GM19467 (cell line): ENCODE measurements at regions not wholly inside any gene's neighbourhood (a gene's known extent, or its start where the extent isn't known, plus 50 kb on each side); places are given as distances from the start of the nearest gene placed in this dataset.
"Not testable (repeated sequence)": the region's sequence is repeated elsewhere in the genome, so short reads cannot be mapped to it uniquely, and the experiment has no call there.

Experiments
- ATAC-seq: cut with Tn5 transposase; IDR thresholded peaks from one replicate; pipeline ENCODE4 v1.9.1; 2021; ENCODE audit warnings: mild to moderate bottlenecking, moderate library complexity; ENCODE audit not compliant: unreplicated experiment

GRCh38 chr2:17373041-17373440, 145.2 kb downstream of the RAD51AP2 start:
- no peak for ATAC-seq

DNA sequence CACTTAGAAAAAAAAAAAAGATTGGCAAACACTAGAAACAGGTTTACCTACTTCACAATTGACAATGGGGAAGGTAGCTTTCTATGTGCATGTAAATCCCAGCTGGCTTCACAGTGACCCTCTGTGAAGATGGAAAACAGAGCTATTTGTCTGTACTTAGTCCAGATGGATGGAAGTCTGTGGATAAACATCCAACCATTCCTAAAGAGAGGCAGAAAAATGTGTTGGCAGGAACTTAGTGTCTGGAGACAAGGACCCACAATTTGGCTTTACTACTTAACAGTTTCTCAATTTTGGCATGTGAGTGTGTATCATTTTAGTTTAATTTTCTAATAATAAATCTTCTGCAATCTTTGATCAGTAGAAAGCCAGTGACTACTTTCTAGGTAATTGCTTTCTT, 154.4 kb downstream of the RAD51AP2 start:
- no peak for ATAC-seq

DNA sequence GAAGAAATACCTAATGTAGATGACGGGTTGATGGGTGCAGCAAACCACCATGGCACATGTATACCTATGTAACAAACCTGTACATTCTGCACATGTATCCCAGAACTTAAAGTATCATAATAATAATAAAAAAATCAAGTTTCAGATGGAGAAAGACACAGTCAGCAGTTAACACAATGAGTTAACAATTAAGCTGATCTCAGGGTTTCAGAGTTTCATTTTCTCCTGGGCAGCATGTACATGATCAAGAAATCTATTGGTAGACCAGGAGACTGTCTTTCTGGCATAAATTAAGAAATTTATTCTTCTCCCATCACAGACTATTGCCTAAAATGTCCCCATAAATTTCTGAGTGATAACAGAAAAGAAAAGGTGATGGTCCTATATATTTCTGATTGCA, 155.3 kb downstream of the RAD51AP2 start:
- no peak for ATAC-seq

DNA sequence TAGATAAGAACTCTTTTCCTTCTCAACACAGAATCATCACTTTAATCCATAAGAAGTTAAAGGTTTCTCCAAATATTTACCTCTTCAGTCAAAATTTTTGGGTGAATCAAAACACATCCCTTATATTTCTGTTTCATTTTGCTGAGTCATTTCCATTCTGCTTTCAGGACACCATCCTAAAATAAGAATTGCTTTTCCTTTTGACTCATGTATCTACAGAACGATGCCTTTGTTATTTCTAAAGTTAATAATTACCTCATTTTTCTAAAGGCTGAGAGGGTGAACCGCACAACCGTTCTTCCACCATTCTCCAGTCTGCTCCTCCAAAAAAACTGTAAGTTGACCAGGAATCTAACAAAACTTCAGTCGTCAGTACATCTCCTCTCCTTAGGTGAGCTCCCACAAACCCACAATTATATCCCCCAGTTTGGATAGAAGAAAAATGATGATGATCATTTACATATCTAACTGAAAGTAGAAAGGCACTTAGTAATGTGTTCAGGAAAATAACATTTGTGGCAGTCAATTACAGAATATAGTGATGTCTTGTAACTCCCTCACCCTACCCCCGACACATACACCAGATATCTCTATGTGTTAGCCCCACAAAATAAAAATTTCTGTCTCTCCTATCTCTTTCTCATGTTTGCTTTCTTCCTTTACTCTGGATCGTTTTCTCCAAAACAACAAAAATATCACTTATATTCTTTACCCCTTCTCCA, 162.5 kb downstream of the RAD51AP2 start:
- ATAC-seq = peak; percentile 91

GRCh38 chr2:17353263-17353662, 165.0 kb downstream of the RAD51AP2 start:
- ATAC-seq = no peak

GRCh38 chr2:17342692-17343091, 175.5 kb downstream of the RAD51AP2 start:
- ATAC-seq = not testable (repeated sequence)

DNA sequence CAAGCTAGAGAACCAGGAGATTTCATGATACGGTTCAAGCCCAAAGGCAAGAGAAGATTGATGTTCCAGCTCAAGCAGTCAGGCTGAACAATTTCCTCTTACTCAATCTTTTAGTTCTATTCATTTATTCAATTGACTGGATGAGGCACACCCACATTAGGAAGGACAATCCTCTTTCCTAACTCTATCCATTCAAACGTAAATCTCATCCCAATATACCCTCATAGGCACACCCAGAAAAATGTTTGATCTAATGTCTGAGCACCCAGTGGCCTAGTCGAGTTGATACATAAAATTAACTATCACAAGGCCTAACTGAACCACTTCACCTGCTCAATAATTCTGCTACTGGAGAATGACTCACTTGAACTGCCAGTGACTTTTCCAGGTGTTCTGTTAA, 180.7 kb downstream of the RAD51AP2 start:
- ATAC-seq = no peak

- ATAC-seq = no peak
Observed at GRCh38 chr2:17336458-17336857, 181.8 kb downstream of the RAD51AP2 start.

DNA sequence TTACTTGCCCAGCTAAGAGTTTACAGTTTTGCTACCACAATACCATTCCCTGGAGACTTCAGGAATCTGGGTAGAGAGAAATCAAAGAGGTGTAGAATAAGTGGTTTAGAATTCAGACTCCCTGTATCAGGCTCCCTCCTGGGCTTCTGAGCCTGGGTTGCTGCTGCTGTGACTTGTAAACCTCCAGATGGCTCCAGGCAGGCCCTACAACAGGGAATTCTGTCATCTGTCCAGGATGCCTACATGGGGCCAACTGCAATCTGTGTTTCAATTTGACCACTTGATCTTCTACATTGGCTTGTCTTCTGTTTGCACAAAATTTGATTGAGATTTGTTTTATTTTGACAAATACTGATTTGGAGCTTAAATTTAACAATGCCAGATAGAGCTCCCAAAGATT, 183.9 kb downstream of the RAD51AP2 start:
- ATAC-seq = no peak

DNA sequence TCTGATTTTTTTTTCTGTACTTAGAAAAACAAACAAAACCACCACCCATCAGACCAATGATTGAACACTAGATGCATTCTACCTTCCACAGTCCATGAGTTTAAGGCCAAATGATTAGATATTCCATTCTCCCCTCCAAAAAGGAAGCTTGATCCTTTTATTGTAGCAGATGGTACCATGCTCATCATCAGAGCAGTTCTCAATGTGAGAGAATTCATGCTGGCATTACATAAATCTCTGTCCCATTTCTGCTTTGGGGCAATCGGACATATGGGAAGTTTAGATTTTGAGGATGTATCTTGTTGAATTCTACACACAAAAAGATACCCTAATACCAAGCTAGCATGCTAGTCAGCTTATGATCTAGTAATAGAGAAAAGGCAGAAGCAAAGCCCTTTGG, 186.6 kb downstream of the RAD51AP2 start:
- no peak for ATAC-seq

DNA sequence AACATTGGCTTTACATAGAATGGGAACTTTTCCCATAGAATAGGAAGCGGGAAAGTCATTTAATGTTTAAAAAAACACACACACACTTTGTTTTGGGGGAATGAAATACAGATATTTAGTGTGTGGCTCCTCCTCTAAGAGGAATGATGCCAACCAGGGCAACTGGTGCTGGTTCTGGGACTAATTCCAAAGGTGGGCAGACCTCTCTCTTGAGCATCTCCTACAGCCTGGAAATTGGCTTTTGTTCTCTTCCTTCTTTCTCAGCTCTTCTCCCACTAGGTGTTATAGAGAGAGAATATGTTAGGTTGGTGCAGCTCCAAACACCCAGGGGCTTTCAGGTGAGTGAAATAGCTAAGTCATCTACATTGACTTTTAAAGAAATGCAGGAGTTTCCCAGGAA, 190.1 kb downstream of the RAD51AP2 start:
- no peak for ATAC-seq

DNA sequence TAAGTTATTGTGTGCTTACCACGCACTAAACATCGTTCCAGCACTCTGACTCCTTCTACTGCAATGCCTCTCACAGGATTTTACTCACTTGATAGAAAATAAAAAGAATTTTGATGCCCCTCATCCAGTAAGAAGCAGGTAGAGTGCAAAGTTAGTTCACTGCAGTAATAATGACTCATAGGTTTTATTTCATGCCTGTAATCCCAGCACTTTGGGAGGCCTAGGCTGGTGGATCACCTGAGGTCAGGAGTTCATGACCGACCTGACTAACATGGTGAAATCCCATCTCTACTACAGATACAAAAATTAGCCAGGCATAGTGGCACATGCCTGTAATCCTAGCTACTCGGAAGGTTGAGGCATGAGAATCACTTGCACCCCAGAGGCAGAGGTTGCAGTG, 190.6 kb downstream of the RAD51AP2 start:
- ATAC-seq = no peak

DNA sequence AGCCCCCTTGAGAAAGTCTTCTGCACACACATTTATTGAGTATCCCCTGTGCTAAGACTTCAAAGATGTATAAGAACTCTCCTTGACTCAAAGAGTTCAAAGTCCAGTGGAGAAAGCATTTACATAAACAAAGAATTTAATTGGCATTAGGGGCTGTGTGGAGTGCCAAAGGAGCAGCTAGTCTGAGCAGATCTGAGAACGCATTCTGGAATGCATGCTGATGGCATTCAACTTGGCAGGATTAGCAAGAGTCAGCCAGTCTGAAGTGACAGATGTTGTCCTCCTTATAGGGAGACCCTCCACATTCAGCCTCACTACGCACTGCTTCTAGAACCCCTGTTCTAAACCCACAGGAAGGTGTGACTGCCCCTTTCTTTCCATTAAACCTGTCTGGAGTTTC, 191.5 kb downstream of the RAD51AP2 start:
- ATAC-seq = no peak

DNA sequence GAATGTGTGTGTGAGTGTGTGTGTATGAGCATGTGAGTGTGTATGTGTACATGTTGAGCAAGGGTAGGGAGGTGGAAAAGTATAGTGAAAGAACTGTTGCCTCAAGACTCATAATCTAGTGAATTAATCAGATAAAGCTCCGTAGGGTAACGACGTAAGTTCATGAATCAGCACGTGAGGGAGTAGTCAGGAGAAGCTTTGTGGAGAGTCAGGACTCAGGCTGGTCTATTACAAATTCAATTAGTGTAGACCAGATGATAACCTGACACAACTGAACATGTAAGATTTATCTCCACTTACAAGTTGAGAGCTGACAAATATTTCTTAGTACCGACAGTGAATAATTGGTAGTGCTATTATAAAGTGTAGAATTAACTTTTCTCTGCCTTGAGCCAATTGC, 194.5 kb downstream of the RAD51AP2 start:
- ATAC-seq = no peak

DNA sequence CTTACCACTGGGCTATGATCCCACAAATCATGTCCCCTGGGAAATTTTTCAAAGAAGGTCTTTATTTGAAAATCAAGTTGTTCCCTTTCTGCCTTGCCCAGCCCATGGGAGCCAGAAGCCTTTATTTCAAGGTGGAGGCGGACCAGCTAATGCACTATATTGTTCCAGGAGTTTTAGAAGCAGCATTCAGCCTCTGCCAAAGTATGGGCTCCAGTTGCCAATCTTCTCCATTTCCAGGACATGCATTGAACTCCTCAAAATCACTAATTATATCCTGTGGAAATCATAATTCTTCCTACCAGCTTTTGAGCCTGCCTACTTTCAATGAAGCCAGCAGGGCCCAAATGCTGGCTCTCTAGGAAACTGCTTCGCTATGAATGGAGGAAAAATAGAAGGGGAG, 195.8 kb downstream of the RAD51AP2 start:
- ATAC-seq = no peak

- no peak for ATAC-seq
Observed at GRCh38 chr2:17319090-17319489, 199.2 kb downstream of the RAD51AP2 start.

DNA sequence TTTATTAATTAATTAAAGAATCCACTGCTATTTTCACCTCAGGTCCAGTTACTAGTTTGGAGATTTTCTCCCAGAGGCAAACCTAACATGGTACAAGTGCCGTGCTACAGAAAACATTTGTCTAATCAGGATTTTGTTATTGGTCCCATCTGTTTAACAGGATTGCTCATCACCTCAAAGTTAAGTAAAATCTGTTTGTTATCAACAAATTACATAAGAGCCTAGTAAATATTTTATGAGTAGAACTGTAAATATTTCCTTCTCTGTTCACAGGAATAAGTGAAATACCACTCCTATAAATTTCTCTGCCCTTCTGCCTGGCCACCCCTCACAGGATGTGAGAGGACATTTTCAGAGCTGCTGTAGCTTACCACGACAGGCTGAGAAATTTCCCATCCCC, 200.2 kb downstream of the RAD51AP2 start:
- ATAC-seq = no peak

DNA sequence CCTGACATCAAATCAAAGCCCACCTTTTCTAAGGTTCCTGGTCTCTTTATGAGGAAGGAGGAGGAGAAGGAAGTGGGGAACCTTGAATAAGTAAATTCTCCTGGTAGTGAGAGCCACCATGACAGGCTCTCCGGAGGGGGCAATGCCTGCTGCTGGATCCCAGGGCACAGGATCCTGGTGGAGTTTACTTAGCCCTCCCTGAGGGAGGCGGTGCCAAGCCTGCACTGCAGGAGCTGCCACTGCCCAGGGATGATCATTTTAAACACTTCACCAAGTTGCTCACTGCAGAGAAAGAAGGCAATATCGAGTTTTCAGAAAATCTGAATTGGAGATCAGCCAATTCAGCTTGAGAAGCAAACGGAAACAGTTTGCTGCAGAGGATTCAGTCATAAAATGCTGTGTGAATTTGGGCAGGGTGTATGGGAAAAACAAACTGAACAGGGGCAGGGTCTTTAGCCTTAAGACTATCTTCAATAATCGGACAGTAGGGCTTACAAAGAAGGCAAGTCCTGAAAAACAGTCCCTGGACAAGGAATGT, 200.7 kb downstream of the RAD51AP2 start:
- no peak for ATAC-seq

DNA sequence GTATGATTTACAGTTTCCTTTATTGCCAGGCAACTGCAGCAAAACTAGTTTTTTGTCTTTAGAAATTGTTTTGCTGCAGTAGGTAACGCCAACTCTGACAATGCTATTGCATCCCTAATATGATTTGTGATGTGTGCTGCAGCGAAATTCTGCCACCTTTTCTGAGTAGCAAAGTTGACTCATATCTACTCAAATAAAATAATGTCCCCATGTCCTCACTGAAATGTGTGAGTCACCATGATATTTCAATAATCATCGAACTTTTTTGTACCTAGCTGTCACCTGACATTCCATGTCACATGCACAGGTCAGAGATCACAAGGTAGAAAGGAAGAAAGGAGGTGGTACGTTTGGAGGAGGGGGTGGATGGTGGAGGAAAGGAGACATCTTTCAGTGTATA, 205.0 kb downstream of the RAD51AP2 start:
- no peak for ATAC-seq

DNA sequence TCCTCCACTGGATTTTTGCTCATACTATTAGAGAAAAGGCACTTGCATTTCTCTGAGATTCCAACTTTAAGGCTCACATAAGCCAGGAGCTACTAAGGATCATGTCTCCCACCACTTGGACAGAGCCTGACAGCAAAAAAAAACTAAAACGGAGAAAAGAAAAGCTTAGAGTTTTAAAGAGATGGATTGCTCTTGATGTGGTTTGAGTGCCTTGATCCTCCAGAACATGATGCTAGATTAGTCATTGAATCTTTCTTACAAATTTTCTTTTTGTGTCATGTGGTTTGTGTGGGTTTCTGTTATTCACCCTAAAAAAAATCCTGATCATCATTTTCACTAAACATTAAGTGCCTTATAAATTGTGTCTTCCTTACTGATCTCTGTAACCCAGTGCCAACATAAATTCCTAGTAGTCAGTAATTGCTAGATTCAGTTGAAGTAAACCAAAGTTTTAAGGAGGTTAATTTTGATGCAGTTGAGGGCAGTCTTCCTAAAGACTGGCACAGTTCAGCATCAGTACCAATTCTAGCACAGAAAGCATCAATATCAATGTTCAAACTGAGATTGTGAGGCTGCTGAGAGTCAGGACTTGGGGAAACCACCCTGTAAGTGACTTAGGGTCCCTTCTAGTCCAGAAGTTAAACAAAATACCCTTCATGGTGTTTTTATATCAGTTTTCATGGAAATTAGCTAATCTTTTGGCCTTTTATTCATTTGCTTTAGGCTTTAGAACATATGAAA, 206.3 kb downstream of the RAD51AP2 start:
- ATAC-seq = no peak

GRCh38 chr2:17311106-17311619, 207.1 kb downstream of the RAD51AP2 start:
- no peak for ATAC-seq

- peak; percentile 84 for ATAC-seq
Observed at GRCh38 chr2:17309741-17310339, 208.4 kb downstream of the RAD51AP2 start.
